Cardiac fibroblast (primary cell): ENCODE measurements at regions not wholly inside any gene's neighbourhood (a gene's known extent, or its start where the extent isn't known, plus 50 kb on each side); places are given as distances from the start of the nearest gene placed in this dataset.

Experiments
- DNase-seq, 2 donors: peaks; one replicate each; pipeline versions ENCODE4 v3.0.0 to v3.0.0-alpha.2; 2010; ENCODE audit warnings: low read depth in 2 of 2
- H3K4me3 ChIP-seq, 2 donors: replicated peaks in 1 of 2; 1 replicate in 1 of 2; 2 replicates in 1 of 2; pipeline ENCODE4 v1.5.1; 2011; ENCODE audit warnings: low read depth in 2 of 2, low read length in 2 of 2, mild to moderate bottlenecking in 2 of 2, moderate library complexity in 1 of 2
- CTCF ChIP-seq: IDR thresholded peaks from one replicate; pipeline ENCODE4 v1.5.1; 2011; ENCODE audit warnings: low read depth, mild to moderate bottlenecking, low read length, inconsistent platforms

GRCh38 chr2:216745453-216745852, 50.1 kb upstream of the IGFBP5 start:
- TF ChIP-seq CTCF = no peak
- DNase-seq = no peak

More at GRCh38 chr2:216745453-216745852, 50.1 kb upstream of the IGFBP5 start:
- H3K4me3 ChIP-seq = no peak overlapping the region
